Upper lobe of right lung (tissue), 1 donor: ENCODE measurements at regions not wholly inside any gene's neighbourhood (a gene's known extent, or its start where the extent isn't known, plus 50 kb on each side); places are given as distances from the start of the nearest gene placed in this dataset.

Experiments
- ATAC-seq: fragments of 200-7000 bp; cut with Tn5 transposase; one replicate; pipeline ENCODE4 v1.9.1; 2020; ENCODE audit warnings: mild to moderate bottlenecking, moderate library complexity
- DNase-seq: peaks from one replicate; pipeline ENCODE4 v3.0.0-alpha.2; 2020
- H3K27ac ChIP-seq: fragments of 200-600 bp; one replicate; pipeline ENCODE4 v1.8.0; 2022
- H3K27me3 ChIP-seq: fragments of 200-600 bp; one replicate; pipeline ENCODE4 v1.8.0; 2022; ENCODE audit warnings: mild to moderate bottlenecking
- H3K36me3 ChIP-seq: fragments of 200-600 bp; one replicate; pipeline ENCODE4 v1.8.0; 2022
- H3K4me1 ChIP-seq: fragments of 200-600 bp; one replicate; pipeline ENCODE4 v1.8.0; 2022
- H3K4me3 ChIP-seq: fragments of 200-600 bp; one replicate; pipeline ENCODE4 v1.8.0; 2022; ENCODE audit warnings: mild to moderate bottlenecking
- H3K9me3 ChIP-seq: fragments of 200-600 bp; one replicate; pipeline ENCODE4 v1.8.0; 2022
- intact Hi-C: fragments of 100-400 bp; cut with DNase I; formaldehyde crosslinking; loops from one replicate; pipeline ENCODE4 v1.11.0; 2022
- TF ChIP-seq, protein P1 (sequence below): fragments of 200-600 bp; IDR thresholded peaks from one replicate; pipeline ENCODE4 v1.8.0; 2022; ENCODE audit warnings: antibody characterized with exemption
- donor health status: DM: no; HTN: yes; CAD: no; lungs with severe emphysema.

DNA sequence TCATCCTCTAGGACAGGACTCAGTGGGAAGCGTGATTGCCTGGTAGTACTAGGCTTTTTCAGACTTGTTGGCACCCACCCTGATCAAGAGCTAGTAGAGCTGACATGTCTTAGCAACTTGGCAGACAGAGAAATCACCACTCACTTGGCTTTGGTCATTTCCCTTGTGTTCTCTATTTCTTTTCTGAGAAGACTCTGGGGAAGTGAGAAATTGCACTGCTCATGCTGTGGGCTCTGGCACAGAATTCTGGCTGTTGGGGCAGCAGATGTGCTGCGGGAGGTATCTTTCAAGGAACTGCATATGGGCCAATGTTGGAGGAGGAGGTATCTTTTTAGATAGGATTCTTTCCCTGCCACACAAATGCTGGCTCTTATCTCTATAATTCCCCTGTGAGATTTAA is 529.1 kb upstream of the MEX3C start:
- no peak for ATAC-seq

DNA sequence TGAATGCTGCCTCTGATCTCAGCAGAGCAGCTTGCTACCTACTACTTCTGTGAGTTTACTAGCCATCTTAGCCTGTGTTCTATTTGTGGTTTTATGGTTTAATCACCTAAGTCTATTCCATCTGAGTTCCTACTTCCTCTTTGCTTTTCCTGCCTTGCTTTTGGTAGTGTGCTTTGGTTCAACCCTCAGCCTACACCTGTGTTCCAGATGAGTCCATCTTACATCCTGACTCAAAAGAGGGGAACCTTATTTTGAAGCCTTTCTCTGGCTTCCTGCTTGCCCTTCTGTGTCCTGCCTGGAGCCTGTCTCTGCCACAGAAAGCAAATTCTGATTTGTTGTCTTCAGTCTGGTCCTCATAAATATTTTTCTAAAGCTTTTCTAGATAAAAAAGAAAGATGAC is 530.3 kb upstream of the MEX3C start:
- intact Hi-C loops = no loop called here
- DNase-seq = no peak
- H3K27ac ChIP-seq = no peak overlapping the region

More for the DNA sequence above, 529.1 kb upstream of the MEX3C start:
- no peak for DNase-seq
- TF ChIP-seq, protein P1, sequence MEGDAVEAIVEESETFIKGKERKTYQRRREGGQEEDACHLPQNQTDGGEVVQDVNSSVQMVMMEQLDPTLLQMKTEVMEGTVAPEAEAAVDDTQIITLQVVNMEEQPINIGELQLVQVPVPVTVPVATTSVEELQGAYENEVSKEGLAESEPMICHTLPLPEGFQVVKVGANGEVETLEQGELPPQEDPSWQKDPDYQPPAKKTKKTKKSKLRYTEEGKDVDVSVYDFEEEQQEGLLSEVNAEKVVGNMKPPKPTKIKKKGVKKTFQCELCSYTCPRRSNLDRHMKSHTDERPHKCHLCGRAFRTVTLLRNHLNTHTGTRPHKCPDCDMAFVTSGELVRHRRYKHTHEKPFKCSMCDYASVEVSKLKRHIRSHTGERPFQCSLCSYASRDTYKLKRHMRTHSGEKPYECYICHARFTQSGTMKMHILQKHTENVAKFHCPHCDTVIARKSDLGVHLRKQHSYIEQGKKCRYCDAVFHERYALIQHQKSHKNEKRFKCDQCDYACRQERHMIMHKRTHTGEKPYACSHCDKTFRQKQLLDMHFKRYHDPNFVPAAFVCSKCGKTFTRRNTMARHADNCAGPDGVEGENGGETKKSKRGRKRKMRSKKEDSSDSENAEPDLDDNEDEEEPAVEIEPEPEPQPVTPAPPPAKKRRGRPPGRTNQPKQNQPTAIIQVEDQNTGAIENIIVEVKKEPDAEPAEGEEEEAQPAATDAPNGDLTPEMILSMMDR = no peak
- Histone ChIP-seq H3K27me3 (no peaks in the 10 kb centered on the region), H3K4me1 (no peaks in the 10 kb centered on the region), H3K27ac (no peak overlapping the region), H3K36me3 (no peaks in the 10 kb centered on the region), H3K4me3 (no peak overlapping the region), H3K9me3 (no peaks in the 10 kb centered on the region)
- intact Hi-C loops = no loop called here

DNA sequence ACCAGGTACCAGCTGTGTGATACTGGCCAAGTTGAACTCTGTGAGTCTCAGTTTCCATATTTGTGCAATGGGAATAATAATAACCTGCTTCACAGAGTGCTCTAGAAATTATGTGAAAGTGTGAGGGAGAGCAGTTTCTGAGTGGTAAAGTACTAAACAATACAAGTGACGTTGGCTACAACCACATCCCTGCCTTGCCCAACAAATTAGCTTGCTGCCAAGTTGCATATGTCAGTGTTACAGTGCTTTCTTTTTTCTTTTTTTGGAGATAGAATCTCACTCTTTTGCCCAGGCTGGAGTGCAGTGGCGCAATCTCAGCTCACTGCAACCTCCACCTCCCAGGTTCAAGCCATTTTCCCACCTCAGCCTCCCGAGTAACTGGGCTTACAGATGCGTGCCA is 533.6 kb upstream of the MEX3C start:
- TF ChIP-seq, protein P1 = no peak
- Histone ChIP-seq H3K4me1 (no peaks in the 10 kb centered on the region), H3K27ac (no peak overlapping the region), H3K27me3 (no peaks in the 10 kb centered on the region), H3K4me3 (no peak overlapping the region), H3K9me3 (no peaks in the 10 kb centered on the region), H3K36me3 (no peaks in the 10 kb centered on the region)
- DNase-seq = no peak
- intact Hi-C loops = no loop called here
- no peak for ATAC-seq

More for the DNA sequence above, 530.3 kb upstream of the MEX3C start:
- TF ChIP-seq, protein P1 = no peak
- Histone ChIP-seq H3K4me3 (no peak overlapping the region), H3K4me1 (no peaks in the 10 kb centered on the region), H3K27me3 (no peaks in the 10 kb centered on the region), H3K36me3 (no peaks in the 10 kb centered on the region), H3K9me3 (no peaks in the 10 kb centered on the region)
- ATAC-seq = no peak

DNA sequence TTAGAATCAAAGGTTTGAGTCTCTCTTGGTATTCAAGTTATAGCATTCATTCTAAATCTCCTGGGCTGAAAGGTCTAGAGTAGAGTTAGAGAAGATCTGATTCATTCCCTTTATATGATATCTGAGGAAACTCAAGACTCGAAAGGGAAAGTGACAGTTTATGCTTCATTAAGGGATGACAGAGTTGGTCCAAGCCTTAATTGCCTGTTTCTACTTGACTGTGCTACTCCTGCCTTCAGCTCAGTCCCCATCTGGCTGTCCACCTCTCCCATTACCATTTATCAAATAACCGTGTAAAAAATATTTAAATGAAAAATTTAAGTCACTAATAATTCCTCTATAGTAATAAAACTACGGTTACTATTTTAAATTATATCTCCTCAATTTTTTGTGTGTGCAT is 537.1 kb upstream of the MEX3C start:
- Histone ChIP-seq H3K27me3 (no peaks in the 10 kb centered on the region), H3K4me3 (no peak overlapping the region), H3K4me1 (no peaks in the 10 kb centered on the region), H3K36me3 (no peaks in the 10 kb centered on the region), H3K27ac (no peak overlapping the region), H3K9me3 (no peaks in the 10 kb centered on the region)
- intact Hi-C loops = no loop called here
- TF ChIP-seq, protein P1 = no peak
- DNase-seq = no peak
- no peak for ATAC-seq

DNA sequence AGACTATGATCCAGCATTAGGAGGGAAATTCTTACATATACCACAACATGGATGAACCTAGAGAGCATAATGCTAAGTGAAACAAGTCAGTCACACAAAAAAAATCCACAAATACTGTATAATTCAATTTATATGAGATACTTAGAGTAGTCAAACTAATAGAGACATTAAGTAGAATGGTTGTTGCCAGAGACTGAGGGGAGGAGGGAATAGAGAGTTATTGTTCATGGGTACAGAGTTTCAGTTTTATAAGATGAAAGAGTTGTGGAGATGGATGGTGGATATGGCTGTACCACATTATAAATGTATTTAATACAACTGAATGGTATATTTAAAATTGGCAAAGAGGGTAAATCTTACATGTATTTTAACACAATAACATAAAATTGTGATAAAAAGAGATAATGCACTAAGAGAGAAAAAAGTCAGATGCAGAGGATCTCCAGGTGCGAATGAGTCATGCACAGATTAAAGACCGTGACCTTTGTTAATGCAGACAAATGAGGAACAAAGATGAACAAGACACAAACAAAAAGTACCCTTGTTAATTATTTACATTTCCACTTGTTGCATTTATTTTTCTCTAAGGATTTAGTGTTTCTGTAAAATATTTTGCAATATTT is 541.7 kb upstream of the MEX3C start:
- TF ChIP-seq, protein P1 = no peak
- no peaks in the 10 kb centered on the region for H3K9me3 ChIP-seq
- no peaks in the 10 kb centered on the region for H3K27me3 ChIP-seq
- no peaks in the 10 kb centered on the region for H3K4me1 ChIP-seq
- no peak for DNase-seq
- no peak overlapping the region for H3K27ac ChIP-seq
- H3K36me3 ChIP-seq = no peaks in the 10 kb centered on the region
- no peak for ATAC-seq
- intact Hi-C loops = no loop called here
- no peak overlapping the region for H3K4me3 ChIP-seq

DNA sequence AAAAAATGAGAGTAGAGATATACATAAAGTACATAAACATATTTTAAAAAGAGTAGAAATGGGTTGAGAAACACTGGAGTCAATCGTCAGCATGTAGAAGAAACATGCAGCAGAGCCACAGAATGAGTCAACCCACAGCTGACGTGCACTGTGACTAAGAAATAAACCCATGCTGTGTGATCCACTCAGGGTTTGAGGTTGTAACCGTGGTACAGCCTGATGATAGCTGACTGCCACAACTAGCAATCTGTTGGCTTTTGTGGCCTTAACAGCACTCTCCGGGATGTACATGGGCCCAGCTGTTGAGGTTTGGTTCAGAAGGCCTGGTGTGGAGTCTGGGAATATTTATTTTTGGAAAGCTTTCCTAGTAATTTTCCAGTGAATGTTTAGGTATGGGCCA is 554.4 kb upstream of the MEX3C start:
- TF ChIP-seq, protein P1 = no peak
- intact Hi-C loops = no loop called here
- Histone ChIP-seq H3K27ac (no peak overlapping the region), H3K9me3 (no peaks in the 10 kb centered on the region), H3K27me3 (no peaks in the 10 kb centered on the region), H3K4me1 (no peaks in the 10 kb centered on the region), H3K36me3 (no peaks in the 10 kb centered on the region), H3K4me3 (no peak overlapping the region)
- DNase-seq = no peak
- ATAC-seq = no peak
